Stimulated activated CD4-positive, alpha-beta T cell treated with anti-CD3 and anti-CD28 coated beads, Interleukin-4, amount 100 ng/mL, for 4 hours (primary cell): ENCODE measurements at regions not wholly inside any gene's neighbourhood (a gene's known extent, or its start where the extent isn't known, plus 50 kb on each side); places are given as distances from the start of the nearest gene placed in this dataset.

Source experiments
- DNase-seq, 2 experiments: peaks; one replicate each; pipeline ENCODE4 v3.0.0-alpha.2; 2020

- DNase-seq = no peak
Measured at GRCh38 chr15:46676233-46677206, 1040.8 kb upstream of the SEMA6D start.

GRCh38 chr15:46677491-46677890, 1039.8 kb upstream of the SEMA6D start:
- DNase-seq = no peak

GRCh38 chr15:46681901-46682300, 1035.4 kb upstream of the SEMA6D start:
- DNase-seq = no peak

GRCh38 chr15:46682969-46683791, 1034.1 kb upstream of the SEMA6D start:
- no peak for DNase-seq

GRCh38 chr15:46685096-46685495, 1032.2 kb upstream of the SEMA6D start:
- DNase-seq = no peak

- no peak for DNase-seq
Measured at GRCh38 chr15:46685681-46686080, 1031.6 kb upstream of the SEMA6D start.

- no peak for DNase-seq
Measured at GRCh38 chr15:46696281-46696680, 1021.0 kb upstream of the SEMA6D start.

GRCh38 chr15:46701346-46701745, 1016.0 kb upstream of the SEMA6D start:
- DNase-seq = no peak

GRCh38 chr15:46701896-46702295, 1015.4 kb upstream of the SEMA6D start:
- no peak for DNase-seq

GRCh38 chr15:46703020-46703861, 1014.1 kb upstream of the SEMA6D start:
- DNase-seq = no peak

- DNase-seq = no peak
Measured at GRCh38 chr15:46703871-46704637, 1013.3 kb upstream of the SEMA6D start.

- DNase-seq = no peak
Measured at GRCh38 chr15:46707452-46707851, 1009.9 kb upstream of the SEMA6D start.

GRCh38 chr15:46708226-46708625, 1009.1 kb upstream of the SEMA6D start:
- no peak for DNase-seq

- no peak for DNase-seq
Measured at GRCh38 chr15:46709460-46710083, 1007.7 kb upstream of the SEMA6D start.

- DNase-seq = no peak
Measured at GRCh38 chr15:46710401-46710960, 1006.8 kb upstream of the SEMA6D start.

GRCh38 chr15:46713045-46713444, 1004.3 kb upstream of the SEMA6D start:
- no peak for DNase-seq

- no peak for DNase-seq
Measured at GRCh38 chr15:46714950-46715349, 1002.4 kb upstream of the SEMA6D start.

GRCh38 chr15:46723308-46723707, 994.0 kb upstream of the SEMA6D start:
- DNase-seq = no peak

- DNase-seq = no peak
Measured at GRCh38 chr15:46732060-46732459, 985.2 kb upstream of the SEMA6D start.

GRCh38 chr15:46735115-46735514, 982.2 kb upstream of the SEMA6D start:
- no peak for DNase-seq

GRCh38 chr15:46751303-46751702, 966.0 kb upstream of the SEMA6D start:
- no peak for DNase-seq
